Body of pancreas (tissue), 4 donors: ENCODE measurements at regions not wholly inside any gene's neighbourhood (a gene's known extent, or its start where the extent isn't known, plus 50 kb on each side); places are given as distances from the start of the nearest gene placed in this dataset.

Source experiments
- POLR2A ChIP-seq, 3 donors: fragments of 450-650 bp; IDR thresholded peaks; one replicate each; pipeline ENCODE4 v1.6.1; 2016; ENCODE audit warnings: antibody characterized with exemption in 3 of 3, mild to moderate bottlenecking in 2 of 3
- TF ChIP-seq, protein P1 (sequence below), 7 experiments: fragments of 450-650 bp in 4 of 7; fragments of 200-600 bp in 3 of 7; sonication (generic) in 3 of 7; IDR thresholded peaks; one replicate each; pipeline ENCODE4 v1.5.1; 2016 to 2019; ENCODE audit warnings: antibody characterized with exemption in 7 of 7

DNA sequence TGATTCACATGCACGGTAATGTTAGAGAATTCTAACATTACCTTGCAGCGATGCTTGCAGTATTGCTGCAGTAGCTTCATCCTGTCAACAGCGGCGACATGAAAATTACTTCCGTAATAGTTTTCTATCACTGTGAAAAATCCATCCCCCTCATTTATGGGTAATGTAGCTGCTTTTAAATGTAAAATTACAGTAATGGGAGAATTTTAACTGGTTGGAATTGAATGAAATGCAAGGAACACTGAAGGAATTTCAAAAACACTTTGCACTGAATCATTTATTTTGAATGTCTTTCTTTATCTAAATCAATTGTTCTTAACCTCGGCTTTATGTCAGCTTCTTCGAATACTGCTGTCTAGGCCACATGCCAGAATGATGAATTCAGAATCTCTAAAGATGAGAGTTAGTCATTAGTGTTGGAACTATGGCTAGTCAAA, 102.4 kb upstream of the HIVEP1 start:
- TF ChIP-seq, protein P1, sequence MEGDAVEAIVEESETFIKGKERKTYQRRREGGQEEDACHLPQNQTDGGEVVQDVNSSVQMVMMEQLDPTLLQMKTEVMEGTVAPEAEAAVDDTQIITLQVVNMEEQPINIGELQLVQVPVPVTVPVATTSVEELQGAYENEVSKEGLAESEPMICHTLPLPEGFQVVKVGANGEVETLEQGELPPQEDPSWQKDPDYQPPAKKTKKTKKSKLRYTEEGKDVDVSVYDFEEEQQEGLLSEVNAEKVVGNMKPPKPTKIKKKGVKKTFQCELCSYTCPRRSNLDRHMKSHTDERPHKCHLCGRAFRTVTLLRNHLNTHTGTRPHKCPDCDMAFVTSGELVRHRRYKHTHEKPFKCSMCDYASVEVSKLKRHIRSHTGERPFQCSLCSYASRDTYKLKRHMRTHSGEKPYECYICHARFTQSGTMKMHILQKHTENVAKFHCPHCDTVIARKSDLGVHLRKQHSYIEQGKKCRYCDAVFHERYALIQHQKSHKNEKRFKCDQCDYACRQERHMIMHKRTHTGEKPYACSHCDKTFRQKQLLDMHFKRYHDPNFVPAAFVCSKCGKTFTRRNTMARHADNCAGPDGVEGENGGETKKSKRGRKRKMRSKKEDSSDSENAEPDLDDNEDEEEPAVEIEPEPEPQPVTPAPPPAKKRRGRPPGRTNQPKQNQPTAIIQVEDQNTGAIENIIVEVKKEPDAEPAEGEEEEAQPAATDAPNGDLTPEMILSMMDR (IDR thresholded peaks at IDR 0.05) = no peak
- TF ChIP-seq POLR2A (IDR thresholded peaks at IDR 0.05) = no peak
